ENCODE measurements at regions not wholly inside any gene's neighbourhood (a gene's known extent, or its start where the extent isn't known, plus 50 kb on each side); places are given as distances from the start of the nearest gene placed in this dataset.

DNA sequence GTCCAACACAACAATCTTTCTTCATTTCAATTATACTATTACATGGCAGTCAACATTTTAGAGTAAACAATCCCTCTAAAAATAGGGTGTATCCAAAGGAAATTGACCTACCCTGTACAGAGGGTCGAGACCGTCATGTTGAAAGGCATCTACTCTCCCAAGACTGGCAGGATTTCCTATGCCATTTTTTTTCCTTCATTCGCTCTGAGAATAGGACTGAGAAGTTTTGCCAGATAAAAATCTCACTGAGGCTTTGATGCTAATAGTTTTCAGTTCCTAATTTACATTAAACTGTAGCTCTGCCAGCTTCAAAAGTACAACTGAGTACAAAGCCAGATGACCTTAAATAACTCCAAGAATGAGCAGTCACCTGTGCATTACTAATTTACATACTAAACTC is 84.5 kb upstream of the SEMA3C start (continued):
- TF ChIP-seq ZNF425 (CRISPR knock-in tag; conservative IDR thresholded peaks at IDR 0.05), result no peak

DNA sequence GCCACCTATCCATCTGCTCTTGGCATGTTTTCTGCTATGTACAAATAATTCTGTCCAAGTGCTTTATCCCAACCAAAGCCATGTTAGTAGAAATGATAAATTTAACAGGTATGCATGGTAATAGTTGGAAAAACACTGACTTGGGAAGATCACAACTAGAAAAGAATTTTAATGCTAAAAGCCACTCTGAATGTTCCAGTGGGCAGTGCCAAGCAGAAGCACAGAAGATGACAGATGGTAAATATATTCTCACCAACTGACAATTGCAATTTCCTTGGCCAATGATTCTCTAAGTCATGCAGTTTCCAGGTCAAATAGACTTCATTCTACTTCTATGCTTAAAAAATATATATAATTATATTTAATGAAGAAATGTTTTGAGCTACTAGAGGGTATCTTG is 83.6 kb upstream of the SEMA3C start:
- ATAC-seq (no peak), DNase-seq (ENCODE audit: low spot score) (no peak)
- Mint-ChIP-seq H3K9me3 (peaks cover 10% of the 10 kb centered on the region), H3K4me1 (no peaks in the 10 kb centered on the region), H3K27ac (no peak overlapping the region), H3K36me3 (peaks cover 2% of the 10 kb centered on the region; the same call in 1 of the 2 replicates), H3K27me3 (ENCODE audit: low read depth) (no peaks in the 10 kb centered on the region), H3K4me3 (no peak overlapping the region)
- ChIA-PET POLR2A (no interaction called here), CTCF (no interaction called here)
- TF ChIP-seq, protein P1, sequence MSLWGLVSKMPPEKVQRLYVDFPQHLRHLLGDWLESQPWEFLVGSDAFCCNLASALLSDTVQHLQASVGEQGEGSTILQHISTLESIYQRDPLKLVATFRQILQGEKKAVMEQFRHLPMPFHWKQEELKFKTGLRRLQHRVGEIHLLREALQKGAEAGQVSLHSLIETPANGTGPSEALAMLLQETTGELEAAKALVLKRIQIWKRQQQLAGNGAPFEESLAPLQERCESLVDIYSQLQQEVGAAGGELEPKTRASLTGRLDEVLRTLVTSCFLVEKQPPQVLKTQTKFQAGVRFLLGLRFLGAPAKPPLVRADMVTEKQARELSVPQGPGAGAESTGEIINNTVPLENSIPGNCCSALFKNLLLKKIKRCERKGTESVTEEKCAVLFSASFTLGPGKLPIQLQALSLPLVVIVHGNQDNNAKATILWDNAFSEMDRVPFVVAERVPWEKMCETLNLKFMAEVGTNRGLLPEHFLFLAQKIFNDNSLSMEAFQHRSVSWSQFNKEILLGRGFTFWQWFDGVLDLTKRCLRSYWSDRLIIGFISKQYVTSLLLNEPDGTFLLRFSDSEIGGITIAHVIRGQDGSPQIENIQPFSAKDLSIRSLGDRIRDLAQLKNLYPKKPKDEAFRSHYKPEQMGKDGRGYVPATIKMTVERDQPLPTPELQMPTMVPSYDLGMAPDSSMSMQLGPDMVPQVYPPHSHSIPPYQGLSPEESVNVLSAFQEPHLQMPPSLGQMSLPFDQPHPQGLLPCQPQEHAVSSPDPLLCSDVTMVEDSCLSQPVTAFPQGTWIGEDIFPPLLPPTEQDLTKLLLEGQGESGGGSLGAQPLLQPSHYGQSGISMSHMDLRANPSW (CRISPR knock-in tag; conservative IDR thresholded peaks at IDR 0.05; ENCODE audit: low read depth), result no peak
- TF ChIP-seq, protein P2, sequence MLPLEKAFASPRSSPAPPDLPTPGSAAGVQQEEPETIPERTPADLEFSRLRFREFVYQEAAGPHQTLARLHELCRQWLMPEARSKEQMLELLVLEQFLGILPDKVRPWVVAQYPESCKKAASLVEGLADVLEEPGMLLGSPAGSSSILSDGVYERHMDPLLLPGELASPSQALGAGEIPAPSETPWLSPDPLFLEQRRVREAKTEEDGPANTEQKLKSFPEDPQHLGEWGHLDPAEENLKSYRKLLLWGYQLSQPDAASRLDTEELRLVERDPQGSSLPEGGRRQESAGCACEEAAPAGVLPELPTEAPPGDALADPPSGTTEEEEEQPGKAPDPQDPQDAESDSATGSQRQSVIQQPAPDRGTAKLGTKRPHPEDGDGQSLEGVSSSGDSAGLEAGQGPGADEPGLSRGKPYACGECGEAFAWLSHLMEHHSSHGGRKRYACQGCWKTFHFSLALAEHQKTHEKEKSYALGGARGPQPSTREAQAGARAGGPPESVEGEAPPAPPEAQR (CRISPR knock-in tag; IDR thresholded peaks at IDR 0.05), result no peak
- no peak for TF ChIP-seq FOXP1 (CRISPR knock-in tag; IDR thresholded peaks at IDR 0.05; ENCODE audit: borderline replicate concordance)
- no peak for TF ChIP-seq NFATC4 (CRISPR knock-in tag; IDR thresholded peaks at IDR 0.05)
- TF ChIP-seq ZNF219 (CRISPR knock-in tag; IDR thresholded peaks at IDR 0.05; ENCODE audit: borderline replicate concordance), result no peak
- TF ChIP-seq USF2 (CRISPR knock-in tag; IDR thresholded peaks at IDR 0.05), result no peak
- no peak for TF ChIP-seq FOXJ3 (CRISPR knock-in tag; IDR thresholded peaks at IDR 0.05; ENCODE audit: borderline replicate concordance)
- TF ChIP-seq ZNF317 (CRISPR knock-in tag; IDR thresholded peaks at IDR 0.05; ENCODE audit: borderline replicate concordance, low read depth), result no peak
- no peak for TF ChIP-seq PRDM15 (CRISPR knock-in tag; IDR thresholded peaks at IDR 0.05)
- no peak for TF ChIP-seq ZNF423 (CRISPR knock-in tag; IDR thresholded peaks at IDR 0.05)
- no peak for TF ChIP-seq ZNF138 (CRISPR knock-in tag; conservative IDR thresholded peaks at IDR 0.05)
- no peak for TF ChIP-seq SP1 (CRISPR knock-in tag; conservative IDR thresholded peaks at IDR 0.05)

DNA sequence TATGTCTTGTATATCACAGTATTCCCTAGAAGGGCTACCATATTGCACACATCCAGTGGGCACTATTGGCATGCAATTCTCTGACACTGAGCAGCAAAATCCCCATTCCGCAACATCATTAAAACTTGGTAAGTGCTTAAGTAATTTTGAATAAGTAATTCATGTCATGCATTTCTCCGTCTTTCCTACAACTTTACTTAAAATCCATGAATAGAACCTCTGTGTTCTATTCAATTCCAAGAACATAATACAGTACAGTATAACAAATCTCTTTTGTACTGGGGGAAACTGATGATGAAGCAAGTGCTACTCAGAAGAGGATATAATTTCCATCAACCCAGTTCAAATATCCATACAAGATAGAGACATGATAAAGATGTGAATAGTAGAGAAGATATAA is 80.9 kb upstream of the SEMA3C start:
- POLR2A ChIA-PET, result no interaction called here
- CTCF ChIA-PET, result no interaction called here
- Mint-ChIP-seq H3K27ac (no peak overlapping the region), H3K4me3 (no peak overlapping the region), H3K9me3 (peaks cover 13% of the 10 kb centered on the region), H3K4me1 (no peaks in the 10 kb centered on the region), H3K27me3 (ENCODE audit: low read depth) (no peaks in the 10 kb centered on the region), H3K36me3 (no peaks in the 10 kb centered on the region)
- DNase-seq (ENCODE audit: low spot score) (no peak), ATAC-seq (no peak)
- TF ChIP-seq, protein P3, sequence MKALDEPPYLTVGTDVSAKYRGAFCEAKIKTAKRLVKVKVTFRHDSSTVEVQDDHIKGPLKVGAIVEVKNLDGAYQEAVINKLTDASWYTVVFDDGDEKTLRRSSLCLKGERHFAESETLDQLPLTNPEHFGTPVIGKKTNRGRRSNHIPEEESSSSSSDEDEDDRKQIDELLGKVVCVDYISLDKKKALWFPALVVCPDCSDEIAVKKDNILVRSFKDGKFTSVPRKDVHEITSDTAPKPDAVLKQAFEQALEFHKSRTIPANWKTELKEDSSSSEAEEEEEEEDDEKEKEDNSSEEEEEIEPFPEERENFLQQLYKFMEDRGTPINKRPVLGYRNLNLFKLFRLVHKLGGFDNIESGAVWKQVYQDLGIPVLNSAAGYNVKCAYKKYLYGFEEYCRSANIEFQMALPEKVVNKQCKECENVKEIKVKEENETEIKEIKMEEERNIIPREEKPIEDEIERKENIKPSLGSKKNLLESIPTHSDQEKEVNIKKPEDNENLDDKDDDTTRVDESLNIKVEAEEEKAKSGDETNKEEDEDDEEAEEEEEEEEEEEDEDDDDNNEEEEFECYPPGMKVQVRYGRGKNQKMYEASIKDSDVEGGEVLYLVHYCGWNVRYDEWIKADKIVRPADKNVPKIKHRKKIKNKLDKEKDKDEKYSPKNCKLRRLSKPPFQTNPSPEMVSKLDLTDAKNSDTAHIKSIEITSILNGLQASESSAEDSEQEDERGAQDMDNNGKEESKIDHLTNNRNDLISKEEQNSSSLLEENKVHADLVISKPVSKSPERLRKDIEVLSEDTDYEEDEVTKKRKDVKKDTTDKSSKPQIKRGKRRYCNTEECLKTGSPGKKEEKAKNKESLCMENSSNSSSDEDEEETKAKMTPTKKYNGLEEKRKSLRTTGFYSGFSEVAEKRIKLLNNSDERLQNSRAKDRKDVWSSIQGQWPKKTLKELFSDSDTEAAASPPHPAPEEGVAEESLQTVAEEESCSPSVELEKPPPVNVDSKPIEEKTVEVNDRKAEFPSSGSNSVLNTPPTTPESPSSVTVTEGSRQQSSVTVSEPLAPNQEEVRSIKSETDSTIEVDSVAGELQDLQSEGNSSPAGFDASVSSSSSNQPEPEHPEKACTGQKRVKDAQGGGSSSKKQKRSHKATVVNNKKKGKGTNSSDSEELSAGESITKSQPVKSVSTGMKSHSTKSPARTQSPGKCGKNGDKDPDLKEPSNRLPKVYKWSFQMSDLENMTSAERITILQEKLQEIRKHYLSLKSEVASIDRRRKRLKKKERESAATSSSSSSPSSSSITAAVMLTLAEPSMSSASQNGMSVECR (CRISPR knock-in tag; IDR thresholded peaks at IDR 0.05; ENCODE audit: borderline replicate concordance), result no peak
- TF ChIP-seq ZNF425 (CRISPR knock-in tag; conservative IDR thresholded peaks at IDR 0.05) (no peak), MXD4 (CRISPR knock-in tag; IDR thresholded peaks at IDR 0.05; ENCODE audit: borderline replicate concordance) (no peak), FOXP1 (CRISPR knock-in tag; IDR thresholded peaks at IDR 0.05; ENCODE audit: borderline replicate concordance) (no peak)
